ENCODE measurements at regions not wholly inside any gene's neighbourhood (a gene's known extent, or its start where the extent isn't known, plus 50 kb on each side); places are given as distances from the start of the nearest gene placed in this dataset.

GRCh38 chr6:48750861-48751260 is 639.9 kb upstream of the PTCHD4 start:
- no peak overlapping the region for H3K27ac ChIP-seq (ENCODE audit: low read depth, low read length, poor library complexity, severe bottlenecking)
- no peak overlapping the region for H3K4me2 ChIP-seq (ENCODE audit: low read length)
- H3K9me2 ChIP-seq (ENCODE audit: low read depth, low read length) = no peaks in the 10 kb centered on the region

GRCh38 chr6:48747471-48747870 is 636.5 kb upstream of the PTCHD4 start:
- Histone ChIP-seq H3K27me3 (ENCODE audit: insufficient read depth, low read length) (no peaks in the 10 kb centered on the region), H3K79me2 (ENCODE audit: insufficient read depth, low read length) (no peaks in the 10 kb centered on the region), H2AFZ (ENCODE audit: low read length) (no peak overlapping the region), H3K9me3 (ENCODE audit: low read length) (no peaks in the 10 kb centered on the region), H3K4me2 (ENCODE audit: low read length) (no peak overlapping the region), H3K36me3 (ENCODE audit: insufficient read depth, low read length) (no peaks in the 10 kb centered on the region), H3F3A (ENCODE audit: insufficient read depth, low read length) (no peaks in the 10 kb centered on the region), H3K9me2 (ENCODE audit: low read depth, low read length) (no peaks in the 10 kb centered on the region), H3K4me3 (ENCODE audit: low read depth, low read length, poor library complexity, severe bottlenecking) (no peak overlapping the region), H3K9ac (ENCODE audit: low read length) (no peak overlapping the region), H3K27ac (ENCODE audit: low read depth, low read length, poor library complexity, severe bottlenecking) (no peak overlapping the region), H3K4me1 (ENCODE audit: insufficient read depth, low read length, severe bottlenecking) (no peaks in the 10 kb centered on the region), H4K20me1 (ENCODE audit: insufficient read depth, low read length) (no peaks in the 10 kb centered on the region)
- TF ChIP-seq EZH2 (IDR thresholded peaks at IDR 0.05; ENCODE audit: borderline replicate concordance, low read length) (no peak), CTCF (IDR thresholded peaks at IDR 0.05; ENCODE audit: low read length) (no peak)

More at GRCh38 chr6:48750861-48751260, 639.9 kb upstream of the PTCHD4 start:
- Histone ChIP-seq H3K36me3 (ENCODE audit: insufficient read depth, low read length) (no peaks in the 10 kb centered on the region), H3K9ac (ENCODE audit: low read length) (no peak overlapping the region), H4K20me1 (ENCODE audit: insufficient read depth, low read length) (no peaks in the 10 kb centered on the region), H2AFZ (ENCODE audit: low read length) (no peak overlapping the region), H3K79me2 (ENCODE audit: insufficient read depth, low read length) (no peaks in the 10 kb centered on the region), H3K9me3 (ENCODE audit: low read length) (no peaks in the 10 kb centered on the region), H3K4me1 (ENCODE audit: insufficient read depth, low read length, severe bottlenecking) (no peaks in the 10 kb centered on the region), H3F3A (ENCODE audit: insufficient read depth, low read length) (no peaks in the 10 kb centered on the region), H3K4me3 (ENCODE audit: low read depth, low read length, poor library complexity, severe bottlenecking) (no peak overlapping the region), H3K27me3 (ENCODE audit: insufficient read depth, low read length) (no peaks in the 10 kb centered on the region)
- TF ChIP-seq CTCF (IDR thresholded peaks at IDR 0.05; ENCODE audit: low read length) (no peak), EZH2 (IDR thresholded peaks at IDR 0.05; ENCODE audit: borderline replicate concordance, low read length) (no peak)

DNA sequence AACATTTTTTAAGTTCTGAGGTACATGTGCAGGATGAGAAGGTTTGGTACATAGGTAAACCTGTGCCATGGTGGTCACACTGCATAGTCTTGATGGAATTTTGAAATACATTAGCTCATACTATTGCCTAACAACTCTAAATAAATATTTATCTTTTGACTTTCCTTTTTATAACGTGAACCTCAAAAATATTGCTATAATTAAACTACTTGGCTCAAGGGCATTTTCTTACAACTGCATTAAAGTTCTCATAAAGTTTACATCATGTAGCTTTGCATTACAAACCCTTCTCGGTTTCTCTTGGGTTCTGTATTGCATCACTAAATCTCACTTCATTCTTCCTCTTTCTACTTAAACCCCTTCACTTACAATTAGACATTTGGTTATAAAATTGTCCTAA is 636.0 kb upstream of the PTCHD4 start:
- no peak overlapping the region for H3K27ac ChIP-seq (ENCODE audit: low read depth, low read length, poor library complexity, severe bottlenecking)
- H4K20me1 ChIP-seq (ENCODE audit: insufficient read depth, low read length) = no peaks in the 10 kb centered on the region
- TF ChIP-seq CTCF (IDR thresholded peaks at IDR 0.05; ENCODE audit: low read length) (no peak), EZH2 (IDR thresholded peaks at IDR 0.05; ENCODE audit: borderline replicate concordance, low read length) (no peak)
- H3K9ac ChIP-seq (ENCODE audit: low read length) = no peak overlapping the region
- no peak overlapping the region for H2AFZ ChIP-seq (ENCODE audit: low read length)
- no peaks in the 10 kb centered on the region for H3K9me2 ChIP-seq (ENCODE audit: low read depth, low read length)
- no peaks in the 10 kb centered on the region for H3F3A ChIP-seq (ENCODE audit: insufficient read depth, low read length)
- H3K4me3 ChIP-seq (ENCODE audit: low read depth, low read length, poor library complexity, severe bottlenecking) = no peak overlapping the region
- H3K9me3 ChIP-seq (ENCODE audit: low read length) = no peaks in the 10 kb centered on the region
- no peaks in the 10 kb centered on the region for H3K36me3 ChIP-seq (ENCODE audit: insufficient read depth, low read length)
- H3K27me3 ChIP-seq (ENCODE audit: insufficient read depth, low read length) = no peaks in the 10 kb centered on the region
- no peaks in the 10 kb centered on the region for H3K4me1 ChIP-seq (ENCODE audit: insufficient read depth, low read length, severe bottlenecking)
- H3K4me2 ChIP-seq (ENCODE audit: low read length) = no peak overlapping the region
- H3K79me2 ChIP-seq (ENCODE audit: insufficient read depth, low read length) = no peaks in the 10 kb centered on the region

Data from OCI-LY1 (cell line).